ENCODE measurements at regions not wholly inside any gene's neighbourhood (a gene's known extent, or its start where the extent isn't known, plus 50 kb on each side); places are given as distances from the start of the nearest gene placed in this dataset.

DNA sequence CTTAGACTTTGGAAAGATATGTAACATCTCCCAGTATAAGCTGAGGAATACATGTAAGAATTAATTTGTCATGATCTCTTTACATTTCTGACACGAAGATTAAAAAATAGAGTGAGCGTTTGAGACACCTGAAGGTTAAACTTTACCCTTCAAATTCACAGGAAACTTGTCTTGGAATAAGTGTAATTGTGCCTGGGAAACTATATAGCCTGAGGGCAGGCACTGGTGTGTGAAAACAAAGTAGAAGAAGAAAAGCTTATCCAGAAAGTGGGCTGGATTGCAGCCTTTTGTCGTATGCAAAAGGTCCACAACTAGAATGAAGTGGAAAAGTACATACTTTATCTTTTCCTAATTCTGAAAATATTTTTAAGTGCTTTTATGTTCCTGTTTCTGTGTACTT is 275.7 kb upstream of the TCF21 start:
- no peak overlapping the region for H3K4me3 ChIP-seq (replicated peaks in 1 of 4; ENCODE audit: control extremely low read depth in 1 of 4, insufficient read depth in 1 of 4, low read depth in 3 of 4, low read length in 4 of 4)
- H4K20me1 ChIP-seq (ENCODE audit: control insufficient read depth, extremely low read depth, insufficient read depth, low read length), result no peaks in the 10 kb centered on the region
- no peaks in the 10 kb centered on the region for H3K79me2 ChIP-seq (ENCODE audit: control insufficient read depth, insufficient read depth, low read length)
- H3K27ac ChIP-seq (ENCODE audit: insufficient read depth, low read length), result no peak overlapping the region
- TF ChIP-seq EZH2 (IDR thresholded peaks at IDR 0.05; ENCODE audit: low read length, missing control alignments), result no peak
- TF ChIP-seq, protein P1, sequence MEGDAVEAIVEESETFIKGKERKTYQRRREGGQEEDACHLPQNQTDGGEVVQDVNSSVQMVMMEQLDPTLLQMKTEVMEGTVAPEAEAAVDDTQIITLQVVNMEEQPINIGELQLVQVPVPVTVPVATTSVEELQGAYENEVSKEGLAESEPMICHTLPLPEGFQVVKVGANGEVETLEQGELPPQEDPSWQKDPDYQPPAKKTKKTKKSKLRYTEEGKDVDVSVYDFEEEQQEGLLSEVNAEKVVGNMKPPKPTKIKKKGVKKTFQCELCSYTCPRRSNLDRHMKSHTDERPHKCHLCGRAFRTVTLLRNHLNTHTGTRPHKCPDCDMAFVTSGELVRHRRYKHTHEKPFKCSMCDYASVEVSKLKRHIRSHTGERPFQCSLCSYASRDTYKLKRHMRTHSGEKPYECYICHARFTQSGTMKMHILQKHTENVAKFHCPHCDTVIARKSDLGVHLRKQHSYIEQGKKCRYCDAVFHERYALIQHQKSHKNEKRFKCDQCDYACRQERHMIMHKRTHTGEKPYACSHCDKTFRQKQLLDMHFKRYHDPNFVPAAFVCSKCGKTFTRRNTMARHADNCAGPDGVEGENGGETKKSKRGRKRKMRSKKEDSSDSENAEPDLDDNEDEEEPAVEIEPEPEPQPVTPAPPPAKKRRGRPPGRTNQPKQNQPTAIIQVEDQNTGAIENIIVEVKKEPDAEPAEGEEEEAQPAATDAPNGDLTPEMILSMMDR (conservative IDR thresholded peaks at IDR 0.05 in 1 of 2, IDR thresholded peaks at IDR 0.05 in 1 of 2; ENCODE audit: low read depth in 1 of 2, low read length in 2 of 2), result no peak
- H3K4me2 ChIP-seq (ENCODE audit: extremely low read depth, insufficient read depth, low read length), result no peak overlapping the region
- no peak for DNase-seq (ENCODE audit: low read depth in 2 of 2)
- peaks cover 11% of the 10 kb centered on the region for H3K4me1 ChIP-seq (ENCODE audit: control insufficient read depth, extremely low read depth, insufficient read depth, low read length)
- no peak overlapping the region for H2AFZ ChIP-seq (ENCODE audit: low read length)
- no peaks in the 10 kb centered on the region for H3K27me3 ChIP-seq (ENCODE audit: control insufficient read depth, insufficient read depth, low read length)
- no peaks in the 10 kb centered on the region for H3K36me3 ChIP-seq (ENCODE audit: control insufficient read depth, insufficient read depth, low read length)
- H3K9me3 ChIP-seq (ENCODE audit: control insufficient read depth, insufficient read depth, low read depth, low read length), result no peaks in the 10 kb centered on the region
- no peak overlapping the region for H3K9ac ChIP-seq (ENCODE audit: insufficient read depth, low read length)

DNA sequence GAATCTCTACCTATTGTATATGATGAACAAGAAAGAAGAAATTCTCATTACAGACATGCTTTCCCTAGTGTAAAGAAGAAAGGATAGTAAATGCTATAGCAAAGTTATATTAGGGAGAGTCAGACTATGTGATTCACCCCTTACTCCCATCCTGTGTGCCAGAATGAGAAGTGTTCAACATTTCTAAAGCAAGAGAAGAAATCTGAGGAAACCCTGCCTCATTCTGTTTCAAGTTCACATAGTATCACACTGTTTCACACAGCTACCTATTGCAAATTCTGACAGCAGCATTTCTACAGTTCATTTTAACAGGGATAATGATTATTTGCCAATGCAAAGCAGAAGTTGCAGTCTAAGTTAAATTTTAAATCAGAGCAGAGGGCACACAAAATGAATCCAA is 267.2 kb upstream of the TCF21 start:
- H4K20me1 ChIP-seq (ENCODE audit: control insufficient read depth, extremely low read depth, insufficient read depth, low read length), result no peaks in the 10 kb centered on the region
- no peaks in the 10 kb centered on the region for H3K27me3 ChIP-seq (ENCODE audit: control insufficient read depth, insufficient read depth, low read length)
- TF ChIP-seq, protein P1 (conservative IDR thresholded peaks at IDR 0.05 in 1 of 2, IDR thresholded peaks at IDR 0.05 in 1 of 2; ENCODE audit: low read depth in 1 of 2, low read length in 2 of 2), result no peak
- TF ChIP-seq EZH2 (IDR thresholded peaks at IDR 0.05; ENCODE audit: low read length, missing control alignments), result no peak
- no peak overlapping the region for H3K4me2 ChIP-seq (ENCODE audit: extremely low read depth, insufficient read depth, low read length)
- no peak overlapping the region for H2AFZ ChIP-seq (ENCODE audit: low read length)
- no peak overlapping the region for H3K27ac ChIP-seq (ENCODE audit: insufficient read depth, low read length)
- no peak overlapping the region for H3K4me3 ChIP-seq (replicated peaks in 1 of 4; ENCODE audit: control extremely low read depth in 1 of 4, insufficient read depth in 1 of 4, low read depth in 3 of 4, low read length in 4 of 4)
- H3K9ac ChIP-seq (ENCODE audit: insufficient read depth, low read length), result no peak overlapping the region
- no peaks in the 10 kb centered on the region for H3K9me3 ChIP-seq (ENCODE audit: control insufficient read depth, insufficient read depth, low read depth, low read length)
- H3K36me3 ChIP-seq (ENCODE audit: control insufficient read depth, insufficient read depth, low read length), result no peaks in the 10 kb centered on the region
- DNase-seq (ENCODE audit: low read depth in 2 of 2), result peak; percentile 48 to 60
- H3K79me2 ChIP-seq (ENCODE audit: control insufficient read depth, insufficient read depth, low read length), result no peaks in the 10 kb centered on the region
- peaks cover 2% of the 10 kb centered on the region for H3K4me1 ChIP-seq (ENCODE audit: control insufficient read depth, extremely low read depth, insufficient read depth, low read length)

DNA sequence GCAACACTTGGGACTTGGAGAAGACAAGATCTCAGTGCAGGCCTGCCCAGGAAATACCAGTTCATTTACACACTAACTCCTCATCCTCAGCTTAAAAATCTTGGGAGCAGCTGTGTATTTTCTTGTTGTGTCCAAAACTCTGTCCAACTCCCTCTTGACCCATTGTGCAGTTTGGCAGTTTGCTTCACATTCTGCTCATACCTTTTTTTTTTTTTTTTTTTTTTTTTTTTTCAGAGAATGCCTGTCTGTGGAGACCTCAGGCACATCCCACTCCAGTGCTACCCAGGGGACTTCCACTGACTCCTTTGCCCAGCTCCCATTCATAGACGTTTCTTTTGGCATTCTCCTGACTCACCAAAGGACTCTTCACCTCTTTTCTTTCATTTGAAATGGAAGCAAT is 265.8 kb upstream of the TCF21 start:
- peaks cover 2% of the 10 kb centered on the region for H3K4me1 ChIP-seq (ENCODE audit: control insufficient read depth, extremely low read depth, insufficient read depth, low read length)
- peak; percentile 78 to 79 for DNase-seq (ENCODE audit: low read depth in 2 of 2)
- H3K4me3 ChIP-seq (replicated peaks in 1 of 4; ENCODE audit: control extremely low read depth in 1 of 4, insufficient read depth in 1 of 4, low read depth in 3 of 4, low read length in 4 of 4), result no peak overlapping the region
- H3K36me3 ChIP-seq (ENCODE audit: control insufficient read depth, insufficient read depth, low read length), result no peaks in the 10 kb centered on the region
- H4K20me1 ChIP-seq (ENCODE audit: control insufficient read depth, extremely low read depth, insufficient read depth, low read length), result no peaks in the 10 kb centered on the region
- H3K9ac ChIP-seq (ENCODE audit: insufficient read depth, low read length), result no peak overlapping the region
- no peak for TF ChIP-seq EZH2 (IDR thresholded peaks at IDR 0.05; ENCODE audit: low read length, missing control alignments)
- TF ChIP-seq, protein P1 (conservative IDR thresholded peaks at IDR 0.05 in 1 of 2, IDR thresholded peaks at IDR 0.05 in 1 of 2; ENCODE audit: low read depth in 1 of 2, low read length in 2 of 2), result no peak
- no peak overlapping the region for H2AFZ ChIP-seq (ENCODE audit: low read length)
- H3K4me2 ChIP-seq (ENCODE audit: extremely low read depth, insufficient read depth, low read length), result peak overlapping the region; percentile 7
- no peaks in the 10 kb centered on the region for H3K27me3 ChIP-seq (ENCODE audit: control insufficient read depth, insufficient read depth, low read length)
- H3K9me3 ChIP-seq (ENCODE audit: control insufficient read depth, insufficient read depth, low read depth, low read length), result no peaks in the 10 kb centered on the region
- no peak overlapping the region for H3K27ac ChIP-seq (ENCODE audit: insufficient read depth, low read length)
- H3K79me2 ChIP-seq (ENCODE audit: control insufficient read depth, insufficient read depth, low read length), result no peaks in the 10 kb centered on the region

All from fibroblast of lung (primary cell).